EH (cell line): ENCODE measurements at regions not wholly inside any gene's neighbourhood (a gene's known extent, or its start where the extent isn't known, plus 50 kb on each side); places are given as distances from the start of the nearest gene placed in this dataset.
"Not testable (repeated sequence)": the region's sequence is repeated elsewhere in the genome, so short reads cannot be mapped to it uniquely, and the experiment has no call there.

ENCODE experiments used
- DNase-seq: peaks from one replicate; pipeline ENCODE4 v3.0.0-alpha.2; 2015; ENCODE audit warnings: low read depth

DNA sequence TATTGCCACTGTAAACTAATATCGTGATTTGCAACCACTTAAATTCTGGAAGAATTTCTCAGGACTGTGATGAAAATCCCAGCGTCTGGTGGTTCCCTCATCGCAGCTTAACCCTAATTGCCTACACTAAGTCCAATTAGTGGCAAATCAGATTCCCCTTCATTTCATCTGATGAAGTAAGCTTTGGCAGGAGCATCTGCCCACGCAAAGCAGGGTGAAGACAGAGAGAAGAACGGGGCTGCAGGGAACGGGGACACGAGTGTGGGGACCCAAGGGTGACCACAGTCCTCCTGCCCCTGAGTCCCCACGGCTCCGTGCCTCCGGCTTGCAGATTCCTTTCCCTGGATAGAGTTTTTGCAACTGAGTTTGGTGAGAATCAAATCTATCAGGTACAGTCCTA lies 159.5 kb downstream of the LY86 start:
- no peak for DNase-seq

DNA sequence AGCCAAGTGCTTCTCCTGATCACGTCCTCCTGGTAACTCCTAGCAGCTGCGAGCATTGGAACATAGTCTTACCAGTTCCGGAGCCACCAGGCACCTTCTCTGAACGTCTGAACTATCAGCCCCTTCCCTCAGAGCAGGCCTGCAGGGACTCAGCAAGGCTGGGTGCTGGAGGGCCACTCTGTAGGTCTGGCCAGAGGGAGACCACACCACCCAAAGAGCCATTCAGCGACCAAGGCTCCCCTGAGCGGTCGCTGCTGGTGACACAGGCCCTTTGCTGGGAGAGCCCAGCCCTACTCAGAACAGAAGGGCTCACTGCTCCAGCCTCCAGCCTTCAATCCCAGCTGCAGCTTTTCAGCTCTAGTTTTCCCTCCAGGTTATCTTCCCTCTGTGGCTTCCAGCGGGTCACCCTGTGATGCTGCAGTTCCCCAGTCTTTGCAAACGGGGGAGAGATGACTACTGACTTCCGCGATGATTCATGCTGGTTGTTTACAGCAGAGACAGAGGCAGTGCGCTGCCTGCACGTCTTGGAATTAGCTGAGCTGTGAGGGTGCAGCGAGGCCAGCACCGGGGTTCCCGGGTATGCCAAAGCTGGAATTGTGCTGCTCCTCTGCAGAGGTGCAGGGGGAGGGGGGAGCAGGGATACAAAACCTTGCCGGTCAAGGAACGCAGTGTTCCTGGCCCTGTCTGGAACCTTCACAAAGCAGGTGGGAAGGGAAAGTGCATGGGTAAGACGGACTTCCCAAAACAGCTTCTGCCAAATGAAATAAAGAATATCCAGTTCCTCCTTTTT lies 161.4 kb downstream of the LY86 start:
- DNase-seq, result peak; percentile 88

DNA sequence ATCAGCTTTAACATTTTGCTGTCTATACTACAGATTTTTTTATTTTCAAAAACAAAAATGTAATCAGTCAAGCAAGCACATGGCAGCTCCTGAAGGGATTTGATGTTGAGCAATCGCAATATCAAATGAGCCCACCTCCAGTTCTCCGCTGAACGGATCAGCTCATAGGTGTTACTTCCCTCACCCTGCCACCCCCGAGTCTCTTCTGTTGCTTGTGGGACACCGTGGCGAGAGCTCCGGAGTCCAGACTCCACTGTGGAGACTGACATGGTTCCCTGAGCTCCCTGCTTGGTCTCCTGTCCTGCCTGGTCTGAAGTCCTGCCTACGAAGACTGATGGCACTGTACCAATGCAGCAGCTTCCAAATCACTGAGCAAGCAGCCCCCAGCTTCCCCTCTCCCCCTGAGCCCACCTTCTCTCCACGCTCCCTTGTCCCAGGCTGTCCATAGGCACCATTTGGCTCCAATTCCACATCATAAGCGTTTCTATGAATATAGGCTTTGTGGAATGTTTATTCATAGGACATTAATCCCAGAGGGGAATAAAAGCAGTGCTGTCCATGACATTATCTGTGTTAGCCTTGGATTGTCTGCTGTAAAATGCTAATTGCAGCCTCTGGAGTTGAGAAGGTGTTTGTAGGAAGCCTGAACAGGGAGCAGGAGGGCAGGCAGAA lies 162.2 kb downstream of the LY86 start:
- no peak for DNase-seq

DNA sequence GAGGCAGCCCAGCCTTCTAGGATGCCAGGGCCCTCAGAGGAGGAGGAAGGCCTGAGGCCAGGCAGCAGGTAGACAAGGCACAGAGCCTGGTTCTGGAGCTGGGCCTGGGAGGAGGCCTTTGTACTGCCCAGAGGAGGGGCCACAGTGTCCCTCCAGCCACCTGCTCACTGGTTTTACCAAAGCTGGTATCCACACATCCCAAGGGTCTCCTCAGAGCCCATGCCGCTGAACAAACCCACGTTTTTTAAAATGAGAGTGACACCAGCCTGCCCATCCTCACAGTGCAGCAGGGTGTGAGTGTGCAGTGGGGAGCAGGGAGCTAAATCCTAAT lies 162.7 kb downstream of the LY86 start:
- DNase-seq, result no peak

DNA sequence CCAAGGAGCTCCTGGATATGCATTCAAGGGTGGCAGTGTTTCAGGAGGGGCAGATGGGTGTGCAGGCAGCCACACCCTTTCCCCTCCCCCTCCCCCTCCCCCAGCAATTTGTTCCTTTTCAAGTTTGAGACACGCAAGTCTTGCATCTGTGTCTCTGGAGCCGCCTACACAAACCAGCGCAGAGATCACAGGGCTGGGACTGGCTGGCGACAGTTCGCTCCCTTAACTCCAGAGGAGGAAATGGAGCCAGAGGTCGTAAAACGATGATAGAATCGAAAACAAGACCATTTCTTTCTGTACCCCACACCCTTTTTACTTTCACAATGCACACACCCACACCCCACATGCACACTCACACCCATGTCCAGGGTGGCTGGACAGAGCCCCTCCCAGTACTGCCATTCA lies 163.1 kb downstream of the LY86 start:
- DNase-seq, result no peak

DNA sequence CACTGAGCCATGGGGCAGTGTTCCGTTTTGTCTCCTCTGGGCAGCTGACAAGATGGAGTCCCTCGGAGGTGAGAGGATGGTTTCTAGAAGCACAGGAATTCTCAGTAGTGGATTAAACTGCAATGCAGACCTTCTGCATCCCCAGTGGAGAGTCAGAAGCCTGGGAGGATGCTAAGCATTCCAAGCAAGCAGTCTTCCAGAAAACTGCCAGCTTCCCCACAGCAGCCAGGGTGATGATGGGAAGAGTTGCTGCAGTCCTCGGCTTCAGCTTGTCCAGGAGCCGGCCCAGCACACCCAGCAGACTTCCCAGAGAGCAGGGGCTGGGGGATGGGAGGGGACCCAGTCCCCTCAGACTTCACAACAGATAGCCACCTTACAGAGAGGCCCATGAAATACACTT lies 163.6 kb downstream of the LY86 start:
- peak; percentile 57 for DNase-seq

DNA sequence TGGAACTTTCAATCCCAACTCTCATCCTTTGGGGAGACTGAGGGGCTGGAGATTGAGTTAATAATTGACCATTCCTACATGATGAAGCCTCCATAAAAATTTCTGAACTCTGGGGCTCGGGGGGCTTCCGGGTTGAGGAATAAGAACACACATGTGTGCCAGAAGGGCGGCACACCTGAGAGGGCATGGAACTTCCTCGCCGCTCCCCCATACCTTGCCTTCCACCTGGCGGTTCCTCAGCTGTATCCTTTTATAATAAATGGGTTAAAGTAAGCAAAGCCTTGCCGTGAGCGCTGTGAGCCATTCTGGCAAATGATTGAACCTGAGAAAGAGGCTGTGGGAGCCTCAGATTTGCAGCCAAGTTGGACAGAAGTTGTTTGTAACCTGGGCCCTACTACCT lies 164.8 kb downstream of the LY86 start:
- no peak for DNase-seq

DNA sequence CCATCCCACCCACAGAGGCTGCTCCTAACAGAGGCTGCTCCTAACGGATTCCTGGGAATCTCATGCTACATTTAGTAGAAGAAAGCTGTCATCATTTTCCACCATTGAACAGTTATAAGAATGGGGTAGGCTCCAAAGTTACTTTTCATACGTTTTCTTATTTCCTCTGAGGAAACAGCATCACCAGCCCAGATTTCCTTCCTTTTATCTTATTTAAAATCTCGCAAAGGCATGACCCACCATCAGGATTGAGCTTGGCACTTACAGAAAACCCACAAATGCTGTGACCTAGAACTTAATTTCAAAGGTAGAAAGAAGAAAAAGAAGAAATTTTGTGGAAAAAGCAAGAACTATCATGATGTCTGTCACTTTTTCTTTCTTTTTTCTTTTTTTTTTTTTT lies 168.0 kb downstream of the LY86 start:
- DNase-seq, result no peak

DNA sequence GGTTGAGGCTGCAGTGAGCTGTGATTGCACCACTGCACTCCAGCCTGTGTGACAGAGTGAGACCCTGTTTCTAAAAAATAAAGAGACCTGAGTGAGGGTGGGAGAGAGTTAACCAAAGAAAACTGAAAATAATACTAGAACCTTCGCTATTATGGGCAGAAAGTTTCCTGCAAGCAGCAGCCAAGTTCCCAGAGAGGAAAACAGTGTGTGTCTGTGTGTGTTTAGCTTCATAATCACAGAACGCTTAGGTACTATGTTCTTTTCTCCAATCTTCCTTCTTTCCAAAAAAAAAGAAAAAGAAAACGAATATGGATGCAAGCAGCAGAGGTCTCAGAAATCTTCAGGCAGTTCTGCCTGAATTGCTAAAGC lies 170.0 kb downstream of the LY86 start:
- DNase-seq, result no peak

DNA sequence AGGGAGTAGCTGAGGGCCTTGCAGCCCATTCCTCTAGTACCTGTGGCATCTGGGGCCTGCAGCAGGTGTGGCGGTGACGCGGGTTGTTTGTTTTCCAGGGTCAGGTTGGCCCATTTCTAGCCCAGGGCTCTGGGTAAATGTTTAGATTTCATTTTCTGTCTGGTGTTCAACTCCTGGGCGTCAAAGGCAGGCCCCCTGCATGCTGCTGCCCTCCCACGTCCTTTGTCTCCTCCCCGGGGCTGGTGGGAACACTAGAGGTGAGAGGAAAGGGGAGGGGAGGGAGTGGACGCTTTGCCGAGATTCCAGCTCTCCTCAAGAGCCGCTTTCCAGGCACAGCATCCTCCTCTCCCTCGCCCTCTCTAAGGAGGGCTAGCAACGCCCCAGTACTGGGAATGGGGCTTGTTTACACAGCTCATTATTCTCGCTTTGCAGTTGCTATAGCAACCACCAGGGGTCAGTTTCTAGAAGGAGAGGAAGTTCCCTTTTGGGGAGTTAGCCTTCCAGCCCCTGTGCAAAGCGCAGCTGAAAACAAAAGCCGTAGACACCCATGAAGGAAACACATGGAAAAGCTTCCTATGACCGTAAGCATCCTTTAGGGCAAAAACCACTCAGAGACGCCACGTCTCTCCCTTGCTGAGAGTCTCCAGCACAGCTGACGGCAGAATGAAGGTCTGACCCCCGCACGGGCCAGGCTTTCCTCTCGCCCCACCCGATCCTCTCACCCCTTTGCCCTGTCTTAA lies 170.6 kb downstream of the LY86 start:
- peak; percentile 63 for DNase-seq

DNA sequence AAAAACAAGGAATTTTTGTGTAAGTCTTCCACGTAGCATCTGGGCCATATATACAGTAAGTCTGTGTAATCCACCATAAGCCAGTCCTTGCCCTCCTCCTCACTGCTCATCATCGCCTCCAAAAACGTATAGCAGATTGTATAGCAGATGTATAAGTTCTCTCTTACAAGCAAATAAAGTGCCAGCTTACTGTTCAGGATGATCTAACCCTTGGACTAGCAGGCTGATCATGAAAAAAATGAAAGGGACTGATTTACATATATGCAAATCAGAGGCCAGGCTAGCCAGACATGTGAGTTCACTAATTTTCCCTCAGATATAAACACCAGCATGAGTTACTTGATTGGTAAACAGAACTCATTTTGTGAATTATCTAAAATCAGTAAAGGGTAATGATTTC lies 171.5 kb downstream of the LY86 start:
- DNase-seq, result no peak

DNA sequence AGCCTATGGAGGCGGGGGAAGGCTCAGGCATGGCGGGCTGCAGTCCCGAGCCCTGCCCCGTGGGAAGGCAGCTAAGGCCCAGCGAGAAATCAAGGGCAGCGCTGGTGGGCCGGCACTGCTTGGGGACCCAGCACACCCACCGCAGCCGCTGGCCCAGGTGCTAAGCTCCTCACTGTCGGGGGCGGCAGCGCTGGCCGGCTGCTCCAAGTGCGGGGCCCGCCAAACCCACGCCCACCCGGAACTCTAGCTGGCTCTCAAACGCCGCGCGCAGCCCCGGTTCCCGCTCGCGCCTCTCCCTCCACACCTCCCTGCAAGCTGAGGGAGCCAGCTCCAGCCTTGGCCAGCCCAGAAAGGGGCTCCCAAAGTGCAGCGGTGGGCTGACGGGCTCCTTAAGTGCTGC lies 174.0 kb downstream of the LY86 start:
- DNase-seq, result not testable (repeated sequence)

DNA sequence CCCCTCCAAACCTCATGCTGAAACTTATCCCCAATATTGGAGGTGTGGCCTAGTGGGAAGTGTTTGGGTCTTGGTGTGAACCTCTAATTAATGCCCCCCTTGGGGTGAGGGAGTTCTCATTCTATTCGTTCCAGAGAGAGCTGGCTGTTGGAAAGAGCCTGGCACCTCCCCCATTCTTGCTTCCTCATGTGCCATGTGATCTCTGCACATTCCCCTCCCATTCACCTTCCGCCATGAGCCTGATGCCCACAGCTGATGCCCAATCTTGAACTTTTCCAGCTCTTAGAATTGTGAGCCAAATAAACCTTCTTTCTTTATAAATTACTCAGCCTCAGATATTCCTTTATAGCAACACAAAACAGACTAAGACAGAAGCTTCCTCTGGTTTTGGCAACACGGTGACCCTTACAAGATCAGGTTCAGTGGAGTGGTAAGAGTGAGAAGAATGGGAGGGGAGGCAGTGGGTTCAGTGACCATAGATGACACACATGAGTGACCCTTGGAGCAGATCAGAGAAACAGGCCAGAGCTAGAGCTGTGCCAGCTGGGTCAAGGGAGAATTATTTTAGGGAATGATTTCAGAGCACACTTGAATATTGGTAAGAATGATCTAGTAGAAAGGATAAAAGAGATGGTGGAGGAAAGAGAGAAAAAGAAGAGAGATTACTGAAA lies 176.4 kb downstream of the LY86 start:
- DNase-seq, result no peak

DNA sequence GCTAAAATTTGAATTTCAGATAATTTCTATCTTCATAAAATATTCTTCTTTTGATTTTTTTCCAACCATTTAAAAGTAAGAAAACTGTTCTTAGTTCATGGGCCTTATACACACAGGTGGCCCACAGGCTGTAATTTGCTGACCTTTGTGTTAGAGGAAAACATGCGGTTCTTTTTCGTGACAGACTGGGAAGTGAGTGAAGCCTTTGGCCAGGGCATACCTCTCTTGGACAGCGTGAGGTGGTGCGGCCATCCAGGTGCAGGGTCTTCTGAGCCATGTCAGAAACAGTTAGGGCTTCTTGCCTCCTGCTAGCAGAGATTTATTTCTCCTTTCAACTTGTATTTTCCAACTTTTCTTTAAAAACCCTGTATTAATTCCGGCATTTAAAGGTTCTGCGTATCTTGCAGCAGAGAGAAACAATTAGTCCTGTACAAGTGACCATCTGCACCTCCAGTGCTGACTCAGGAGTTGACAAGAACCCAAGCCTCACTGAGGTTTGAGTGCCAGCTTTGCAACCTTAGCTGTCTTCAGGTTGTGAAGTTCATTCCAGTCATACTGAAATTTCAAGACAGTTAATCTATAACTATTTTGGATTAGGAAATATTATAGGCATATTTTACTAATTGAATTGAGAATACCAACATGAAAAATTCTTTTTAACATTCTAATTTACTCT lies 177.8 kb downstream of the LY86 start:
- DNase-seq, result no peak

DNA sequence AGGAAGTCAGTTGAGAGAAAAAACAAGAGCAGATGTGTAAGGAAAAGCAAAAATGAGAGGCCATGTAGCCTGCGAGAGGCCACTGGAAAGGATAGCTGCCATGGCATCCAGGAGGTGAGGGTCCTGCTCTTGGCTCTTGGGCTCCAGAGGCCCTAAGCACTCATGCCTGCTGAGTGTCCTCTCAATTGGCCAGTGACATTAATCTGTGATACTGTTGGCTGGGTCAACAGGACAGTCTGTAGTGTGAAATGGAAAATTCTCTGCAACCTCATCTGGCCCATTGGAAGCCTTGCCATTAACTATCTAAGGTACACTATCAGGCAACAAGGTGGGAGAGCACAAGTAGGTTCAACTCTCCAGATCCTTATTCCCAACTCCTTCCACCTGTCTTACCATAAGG lies 180.9 kb downstream of the LY86 start:
- DNase-seq, result no peak

DNA sequence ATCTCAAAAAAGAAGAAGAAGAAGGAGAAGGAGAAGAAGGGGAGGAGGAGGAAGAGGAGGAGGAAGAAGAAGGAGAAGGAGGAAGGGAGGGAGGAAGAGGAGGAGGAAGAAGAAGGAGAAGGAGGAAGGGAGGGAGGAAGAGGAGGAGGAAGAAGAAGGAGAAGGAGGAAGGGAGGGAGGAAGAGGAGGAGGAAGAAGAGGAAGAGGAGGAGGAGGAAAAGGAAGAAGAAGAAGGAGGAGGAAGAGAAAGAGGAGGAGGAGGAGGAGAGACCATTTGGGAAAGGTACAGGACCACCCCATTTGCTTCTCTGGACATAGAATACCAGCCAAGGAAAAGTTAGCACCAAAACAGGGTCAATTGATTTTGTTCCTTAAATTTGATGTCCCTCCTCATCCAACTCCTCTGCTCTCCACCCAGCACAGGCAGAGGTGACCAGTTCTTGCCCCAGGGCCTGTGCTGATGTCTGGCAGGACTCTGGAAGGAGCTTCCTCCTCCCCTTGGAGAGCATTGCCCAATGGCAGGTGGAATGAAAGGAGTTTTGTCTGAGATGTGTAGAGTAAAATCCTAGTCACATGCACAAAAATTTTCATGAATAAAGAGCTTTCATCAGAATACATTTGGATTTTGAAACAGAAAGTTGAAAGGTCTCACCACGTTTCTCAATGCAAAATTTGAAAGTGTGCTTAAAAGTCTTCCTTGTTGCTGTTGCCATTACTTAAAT lies 182.9 kb downstream of the LY86 start:
- DNase-seq, result no peak

DNA sequence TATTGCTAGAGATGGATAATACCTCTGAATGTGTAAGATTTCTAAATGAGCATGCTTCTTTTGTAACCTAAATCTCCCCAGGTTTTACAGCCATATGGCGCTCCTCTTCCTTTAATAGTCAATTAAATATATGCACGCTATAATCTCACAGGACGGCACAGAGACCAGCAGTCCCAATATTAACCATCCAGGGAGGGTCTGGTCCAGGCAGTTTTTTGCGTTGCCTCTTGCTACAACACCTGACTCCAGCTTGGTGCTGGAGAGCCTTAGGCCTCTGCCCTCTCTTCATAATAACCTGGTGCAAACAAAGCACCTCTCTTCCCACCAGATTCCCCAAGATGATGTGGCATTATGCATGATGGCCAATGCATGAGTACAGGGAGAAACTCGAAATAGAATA lies 183.4 kb downstream of the LY86 start:
- no peak for DNase-seq

DNA sequence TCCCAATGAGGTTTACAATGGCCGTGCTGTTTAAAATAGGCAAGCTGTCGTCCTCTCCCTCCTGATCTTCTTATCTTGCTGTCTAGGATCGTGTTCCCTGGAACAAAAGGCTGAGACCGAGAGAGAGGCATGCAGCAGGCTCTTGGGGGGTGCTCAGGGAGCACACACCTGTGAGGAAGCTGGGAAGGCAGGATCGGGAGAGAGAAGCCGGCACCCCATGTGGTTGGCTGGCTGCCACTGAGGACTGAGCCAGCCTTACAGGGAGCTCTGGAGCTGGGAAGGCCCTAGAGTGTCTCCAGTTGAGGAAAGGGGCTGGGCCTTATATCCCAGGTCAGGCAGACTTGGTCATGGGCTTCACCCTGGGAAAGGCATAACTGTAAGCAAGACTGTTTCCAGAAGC lies 184.2 kb downstream of the LY86 start:
- no peak for DNase-seq

DNA sequence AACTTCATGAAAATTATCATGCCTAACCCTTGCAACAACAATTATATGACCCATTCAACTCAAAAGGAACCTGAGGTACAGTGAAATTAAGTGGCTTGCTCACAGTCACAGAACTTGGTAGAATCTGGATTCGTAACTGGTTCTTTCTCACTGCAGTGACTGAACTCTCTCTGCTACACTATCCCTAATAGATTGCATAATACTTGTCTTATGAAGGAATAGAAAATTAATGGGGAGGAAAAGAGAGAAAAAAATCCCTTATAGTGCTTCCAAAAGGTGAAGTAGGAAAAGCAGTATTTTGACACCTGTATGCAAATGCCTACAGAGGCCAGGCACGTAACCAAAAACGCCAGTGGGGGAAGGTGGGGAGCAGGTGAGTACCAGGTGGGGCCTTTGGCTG lies 186.6 kb downstream of the LY86 start:
- no peak for DNase-seq

DNA sequence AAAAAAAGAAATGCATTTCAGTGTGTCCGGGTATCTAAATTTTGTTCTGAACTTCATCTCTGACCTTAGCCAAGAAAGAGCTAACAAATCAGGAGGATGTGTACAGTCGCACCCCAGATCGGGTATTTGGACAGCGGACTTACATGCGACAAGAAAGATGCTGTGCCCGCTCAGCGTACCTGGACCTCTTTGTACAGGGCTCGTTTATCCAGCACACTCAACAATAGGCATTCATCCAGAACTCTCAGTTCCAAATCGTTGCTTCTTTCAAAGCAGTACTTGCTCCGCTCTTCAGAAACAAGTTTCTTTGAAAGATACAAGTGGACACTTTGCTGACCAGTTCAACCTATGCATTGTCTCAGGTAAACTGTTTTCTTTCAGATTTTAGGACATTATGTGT lies 191.7 kb downstream of the LY86 start:
- no peak for DNase-seq

DNA sequence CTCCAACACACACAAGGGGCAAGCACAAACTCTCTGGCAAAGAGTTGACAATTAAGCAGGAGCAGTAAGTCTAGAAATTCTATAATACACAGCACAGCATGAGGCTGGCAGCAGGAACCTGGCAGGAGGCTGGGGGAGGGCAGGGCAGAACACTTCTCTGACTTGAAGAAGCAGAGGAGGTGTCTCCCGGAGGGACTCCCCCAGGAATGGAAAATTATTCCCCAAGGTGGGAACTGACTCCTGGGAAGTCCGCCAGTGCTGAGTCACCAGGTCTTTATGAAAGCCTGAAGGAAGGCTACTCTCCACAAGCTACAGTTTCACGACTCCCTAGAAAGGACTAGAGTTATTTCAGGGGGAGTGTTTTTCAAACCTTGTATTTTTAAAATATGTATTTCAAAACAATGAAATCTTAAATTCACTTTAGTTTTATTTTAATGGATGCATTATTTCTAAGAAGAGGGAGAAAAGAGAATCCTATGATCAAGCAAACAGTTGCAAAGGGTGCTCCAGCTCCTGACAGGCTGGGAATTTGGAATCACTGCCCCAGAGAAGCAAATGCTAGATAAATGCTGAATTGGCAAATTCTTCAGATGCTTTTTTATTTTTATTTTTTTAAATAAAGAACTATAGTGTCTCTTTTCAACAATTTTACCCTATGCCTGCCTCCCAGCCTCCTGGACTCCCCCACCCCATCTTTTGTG lies 192.8 kb downstream of the LY86 start:
- peak; percentile 44 for DNase-seq
